K562 (cell line): ENCODE measurements at regions not wholly inside any gene's neighbourhood (a gene's known extent, or its start where the extent isn't known, plus 50 kb on each side); places are given as distances from the start of the nearest gene placed in this dataset.

Experiments used
- BHLHE40 ChIP-seq: IDR thresholded peaks from 2 replicates; pipeline ENCODE4 v1.6.1; 2011; ENCODE audit warnings: low read length, improper control_type of control experiment
- CBX3 ChIP-seq, 2 experiments: IDR thresholded peaks; 1 replicate in 1 of 2; 2 replicates in 1 of 2; pipeline ENCODE4 v1.6.1; 2012; ENCODE audit warnings: inconsistent platforms in 2 of 2, low read length in 2 of 2, borderline replicate concordance in 1 of 2, control low read depth in 1 of 2
- CEBPZ ChIP-seq: fragments of 150-350 bp; IDR thresholded peaks from 2 replicates; pipeline ENCODE4 v1.6.1; 2014; ENCODE audit warnings: low read depth, mild to moderate bottlenecking, low read length, borderline replicate concordance
- EZH2 ChIP-seq: IDR thresholded peaks from 2 replicates; pipeline ENCODE4 v1.6.1; 2012; ENCODE audit warnings: low read depth, mild to moderate bottlenecking, inconsistent platforms, low read length, borderline replicate concordance
- HNRNPLL ChIP-seq: fragments of 200-400 bp; formaldehyde crosslinking; IDR thresholded peaks from 2 replicates; pipeline ENCODE4 v1.6.1; 2017; ENCODE audit warnings: low read length, low read depth, mild to moderate bottlenecking; ENCODE audit not compliant: poor library complexity, severe bottlenecking
- NFRKB ChIP-seq: fragments of 450-650 bp; IDR thresholded peaks from 2 replicates; pipeline ENCODE4 v1.6.1; 2016; ENCODE audit warnings: low read depth
- POLR2A ChIP-seq: fragments of 450-650 bp; conservative IDR thresholded peaks from 2 replicates; pipeline ENCODE4 v1.6.1; 2016
- POLR2AphosphoS5 ChIP-seq: IDR thresholded peaks from 2 replicates; pipeline ENCODE4 v1.6.1; 2011; ENCODE audit warnings: mild to moderate bottlenecking, low read depth, low read length, moderate library complexity; ENCODE audit not compliant: control insufficient read depth, insufficient read depth
- SMARCA5 ChIP-seq: fragments of 450-650 bp; IDR thresholded peaks from 2 replicates; pipeline ENCODE4 v1.6.1; 2016
- ZZZ3 ChIP-seq: fragments of 450-650 bp; IDR thresholded peaks from 2 replicates; pipeline ENCODE4 v1.6.1; 2016; ENCODE audit warnings: antibody characterized with exemption, mild to moderate bottlenecking, moderate library complexity
- TF ChIP-seq, protein P1 (sequence below), 3 experiments: IDR thresholded peaks in 2 of 3; conservative IDR thresholded peaks in 1 of 3; 2 replicates each; pipeline ENCODE4 v1.5.1; 2011 to 2012; ENCODE audit warnings: low read length in 3 of 3, mild to moderate bottlenecking in 3 of 3, control low read depth in 2 of 3, improper control_type of control experiment in 1 of 3, inconsistent platforms in 1 of 3, low read depth in 1 of 3, mixed read lengths in 1 of 3, moderate library complexity in 1 of 3; ENCODE audit not compliant: insufficient read depth in 2 of 3

DNA sequence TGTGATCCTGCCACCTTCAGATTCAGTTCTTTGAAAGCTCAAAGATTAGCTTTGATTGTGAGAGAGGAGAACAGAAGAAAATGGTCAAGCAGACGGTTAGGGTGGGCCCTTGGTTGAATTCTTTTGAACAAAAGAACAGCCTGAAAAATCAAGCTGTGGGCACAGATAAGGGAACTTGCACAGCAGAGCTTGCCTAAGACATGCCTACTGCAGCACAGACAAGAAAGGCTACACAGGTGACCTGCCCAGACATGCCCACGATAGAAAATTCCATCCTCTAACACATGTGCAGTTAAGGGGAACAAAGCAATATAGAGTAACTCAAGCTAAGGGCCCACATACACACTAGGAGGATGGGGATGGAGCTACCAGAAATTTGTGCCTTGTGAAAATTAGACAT, 512.5 kb upstream of the LRRC7 start:
- no peak for TF ChIP-seq EZH2
- no peak for TF ChIP-seq BHLHE40
- no peak for TF ChIP-seq HNRNPLL
- no peak for TF ChIP-seq POLR2A
- no peak for TF ChIP-seq POLR2AphosphoS5
- no peak for TF ChIP-seq CEBPZ
- TF ChIP-seq, protein P1, sequence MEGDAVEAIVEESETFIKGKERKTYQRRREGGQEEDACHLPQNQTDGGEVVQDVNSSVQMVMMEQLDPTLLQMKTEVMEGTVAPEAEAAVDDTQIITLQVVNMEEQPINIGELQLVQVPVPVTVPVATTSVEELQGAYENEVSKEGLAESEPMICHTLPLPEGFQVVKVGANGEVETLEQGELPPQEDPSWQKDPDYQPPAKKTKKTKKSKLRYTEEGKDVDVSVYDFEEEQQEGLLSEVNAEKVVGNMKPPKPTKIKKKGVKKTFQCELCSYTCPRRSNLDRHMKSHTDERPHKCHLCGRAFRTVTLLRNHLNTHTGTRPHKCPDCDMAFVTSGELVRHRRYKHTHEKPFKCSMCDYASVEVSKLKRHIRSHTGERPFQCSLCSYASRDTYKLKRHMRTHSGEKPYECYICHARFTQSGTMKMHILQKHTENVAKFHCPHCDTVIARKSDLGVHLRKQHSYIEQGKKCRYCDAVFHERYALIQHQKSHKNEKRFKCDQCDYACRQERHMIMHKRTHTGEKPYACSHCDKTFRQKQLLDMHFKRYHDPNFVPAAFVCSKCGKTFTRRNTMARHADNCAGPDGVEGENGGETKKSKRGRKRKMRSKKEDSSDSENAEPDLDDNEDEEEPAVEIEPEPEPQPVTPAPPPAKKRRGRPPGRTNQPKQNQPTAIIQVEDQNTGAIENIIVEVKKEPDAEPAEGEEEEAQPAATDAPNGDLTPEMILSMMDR (IDR thresholded peaks at IDR 0.05 in 2 of 3, conservative IDR thresholded peaks at IDR 0.05 in 1 of 3; ENCODE audit: insufficient read depth in 2 of 3, low read depth in 1 of 3, low read length in 3 of 3), result no peak
- no peak for TF ChIP-seq CBX3 (IDR thresholded peaks at IDR 0.05; ENCODE audit: borderline replicate concordance in 1 of 2, low read length in 2 of 2)
- TF ChIP-seq NFRKB, result no peak
- TF ChIP-seq SMARCA5, result no peak
- TF ChIP-seq ZZZ3, result no peak
